Tibial nerve (tissue), 4 donors: ENCODE measurements at regions not wholly inside any gene's neighbourhood (a gene's known extent, or its start where the extent isn't known, plus 50 kb on each side); places are given as distances from the start of the nearest gene placed in this dataset.

ENCODE experiments used
- DNase-seq, 2 donors: peaks; one replicate each; pipeline ENCODE4 v3.0.0-alpha.2; 2019; ENCODE audit warnings: low spot score in 2 of 2
- H3K27ac ChIP-seq, 4 donors: fragments of 200-600 bp; sonication (generic) in 3 of 4; one replicate each; pipeline ENCODE4 v1.5.1; 2017 to 2019; ENCODE audit warnings: mild to moderate bottlenecking in 1 of 4
- H3K27me3 ChIP-seq, 2 donors: fragments of 200-600 bp; sonication (generic) in 1 of 2; one replicate each; pipeline versions ENCODE4 v1.5.1 to v1.6.0; 2017 to 2019
- H3K36me3 ChIP-seq, 3 donors: fragments of 200-600 bp; sonication (generic); one replicate each; pipeline ENCODE4 v1.5.1; 2018 to 2019
- H3K4me1 ChIP-seq, 4 donors: fragments of 200-600 bp; sonication (generic) in 3 of 4; one replicate each; pipeline ENCODE4 v1.5.1; 2017 to 2019
- H3K4me3 ChIP-seq, 4 donors: fragments of 200-600 bp; sonication (generic) in 3 of 4; one replicate each; pipeline ENCODE4 v1.5.1; 2017 to 2019; ENCODE audit warnings: mild to moderate bottlenecking in 1 of 4, moderate library complexity in 1 of 4
- H3K9me3 ChIP-seq, 4 donors: fragments of 200-600 bp; sonication (generic) in 3 of 4; one replicate each; pipeline ENCODE4 v1.5.1; 2017 to 2019
- CTCF ChIP-seq, 5 experiments: fragments of 200-600 bp in 3 of 5; fragments of 450-650 bp in 2 of 5; sonication (generic) in 3 of 5; IDR thresholded peaks; one replicate each; pipeline ENCODE4 v1.5.1; 2016 to 2019; ENCODE audit warnings: antibody characterized with exemption in 5 of 5, mild to moderate bottlenecking in 3 of 5, moderate library complexity in 2 of 5
- EP300 ChIP-seq, 2 donors: sonication (generic); formaldehyde crosslinking; IDR thresholded peaks; one replicate each; pipeline ENCODE4 v1.6.1; 2017; ENCODE audit warnings: antibody characterized with exemption in 2 of 2, mild to moderate bottlenecking in 1 of 2
- POLR2A ChIP-seq, 2 donors: fragments of 450-650 bp; IDR thresholded peaks; one replicate each; pipeline ENCODE4 v1.6.1; 2017; ENCODE audit warnings: antibody characterized with exemption in 2 of 2, mild to moderate bottlenecking in 2 of 2, moderate library complexity in 2 of 2
- WGBS, 2 donors: methylation state at CpG; one replicate each; pipeline ENCODE4 v1.1.5; 2018; 5-methylcytosine and 5-hydroxymethylcytosine counted together

- WGBS, 2 donors, result 44 to 51% methylated on average over 2 of the region's 2 CpGs
- H3K27ac ChIP-seq, result no peak overlapping the region
- H3K27me3 ChIP-seq, result no peaks in the 10 kb centered on the region
- no peaks in the 10 kb centered on the region for H3K36me3 ChIP-seq
- no peak for TF ChIP-seq POLR2A (IDR thresholded peaks at IDR 0.05)
- TF ChIP-seq CTCF (IDR thresholded peaks at IDR 0.05), result no peak
- no peak for TF ChIP-seq EP300 (IDR thresholded peaks at IDR 0.05)
- H3K9me3 ChIP-seq, result no peaks in the 10 kb centered on the region
- no peak overlapping the region for H3K4me3 ChIP-seq
- H3K4me1 ChIP-seq, result no peaks in the 10 kb centered on the region
- DNase-seq, result no peak
These were observed 180.6 kb downstream of the IRS1 start for GRCh38 chr2:226618875-226619605.

GRCh38 chr2:226618544-226618874 is 181.1 kb downstream of the IRS1 start:
- 46 to 50% methylated on average over 6 of the region's 6 CpGs for WGBS, 2 donors
- Histone ChIP-seq H3K9me3 (no peaks in the 10 kb centered on the region), H3K4me1 (no peaks in the 10 kb centered on the region), H3K27me3 (no peaks in the 10 kb centered on the region), H3K27ac (no peak overlapping the region), H3K36me3 (no peaks in the 10 kb centered on the region), H3K4me3 (no peak overlapping the region)
- no peak for DNase-seq
- no peak for TF ChIP-seq CTCF (IDR thresholded peaks at IDR 0.05)
- TF ChIP-seq POLR2A (IDR thresholded peaks at IDR 0.05), result no peak
- no peak for TF ChIP-seq EP300 (IDR thresholded peaks at IDR 0.05)

DNA sequence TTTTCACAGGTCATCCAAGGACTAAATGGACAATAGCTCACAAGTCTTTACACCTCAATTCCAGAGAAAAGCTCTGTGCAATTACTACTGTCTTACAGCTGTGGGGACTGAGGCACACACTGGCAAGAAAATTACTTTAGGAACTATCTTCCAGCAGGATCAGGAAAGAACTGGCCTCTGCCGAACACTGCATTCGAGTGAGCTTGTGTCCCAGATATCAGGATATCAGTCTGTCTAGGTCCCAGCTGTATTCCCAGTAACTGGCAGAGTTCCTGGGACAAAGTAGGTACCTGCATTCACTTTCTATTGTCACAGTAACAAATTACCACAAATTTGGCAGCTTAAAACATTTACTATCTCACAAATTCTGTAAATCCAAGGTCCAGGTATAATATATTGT is 183.7 kb downstream of the IRS1 start:
- 88 to 95% methylated on average over 2 of the region's 2 CpGs for WGBS, 2 donors
- Histone ChIP-seq H3K4me1 (no peaks in the 10 kb centered on the region), H3K36me3 (no peaks in the 10 kb centered on the region), H3K27me3 (no peaks in the 10 kb centered on the region), H3K27ac (no peak overlapping the region), H3K9me3 (no peaks in the 10 kb centered on the region), H3K4me3 (no peak overlapping the region)
- DNase-seq, result no peak
- TF ChIP-seq POLR2A (IDR thresholded peaks at IDR 0.05), result no peak
- TF ChIP-seq CTCF (IDR thresholded peaks at IDR 0.05), result no peak
- no peak for TF ChIP-seq EP300 (IDR thresholded peaks at IDR 0.05)

GRCh38 chr2:226611944-226612318 is 187.7 kb downstream of the IRS1 start:
- H3K27me3 ChIP-seq, result no peaks in the 10 kb centered on the region
- H3K36me3 ChIP-seq, result no peaks in the 10 kb centered on the region
- DNase-seq, result no peak
- H3K27ac ChIP-seq, result no peak overlapping the region
- TF ChIP-seq CTCF (IDR thresholded peaks at IDR 0.05) (no peak), EP300 (IDR thresholded peaks at IDR 0.05) (no peak), POLR2A (IDR thresholded peaks at IDR 0.05) (no peak)
- H3K4me3 ChIP-seq, result no peak overlapping the region
- no peaks in the 10 kb centered on the region for H3K9me3 ChIP-seq
- WGBS, 2 donors, result 85% methylated on average over 3 of the region's 3 CpGs
- H3K4me1 ChIP-seq, result no peaks in the 10 kb centered on the region

DNA sequence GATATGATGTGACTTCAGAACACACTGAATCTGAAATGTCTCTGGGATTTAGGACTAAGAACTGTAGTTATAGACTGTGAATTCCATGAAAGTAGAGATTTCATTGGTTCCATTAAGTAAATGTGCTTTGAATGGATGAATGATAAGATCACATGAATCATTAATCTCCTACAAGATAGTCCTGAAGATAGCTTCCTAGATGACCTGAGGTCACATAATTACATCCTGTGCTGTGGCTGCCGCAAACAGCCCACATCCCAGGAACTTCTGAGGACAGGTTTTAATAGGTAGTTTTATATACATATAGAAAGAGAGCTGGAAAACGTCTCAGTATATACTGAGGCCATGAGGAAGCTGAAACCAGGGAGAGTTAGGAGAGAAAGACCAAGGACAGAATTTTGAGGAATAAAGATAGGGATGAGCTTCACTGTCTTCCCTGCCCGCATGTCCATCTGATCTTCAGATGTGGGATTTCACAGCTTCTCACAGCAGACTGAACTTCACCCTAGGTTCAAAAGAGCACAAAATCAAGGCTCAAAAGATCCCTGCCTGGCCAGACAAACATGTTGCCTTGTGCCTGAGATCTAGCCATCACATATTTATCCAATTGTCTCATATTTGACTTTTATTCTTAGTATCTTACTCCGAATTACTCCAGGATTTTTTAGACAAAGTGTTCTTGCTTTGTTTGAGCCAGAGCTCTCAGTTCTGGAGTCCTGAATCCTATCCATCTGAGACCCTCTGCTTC is 188.2 kb downstream of the IRS1 start:
- Histone ChIP-seq H3K27me3 (no peaks in the 10 kb centered on the region), H3K4me1 (no peaks in the 10 kb centered on the region), H3K36me3 (no peaks in the 10 kb centered on the region), H3K9me3 (no peaks in the 10 kb centered on the region), H3K4me3 (no peak overlapping the region), H3K27ac (no peak overlapping the region)
- TF ChIP-seq POLR2A (IDR thresholded peaks at IDR 0.05), result no peak
- no peak for TF ChIP-seq EP300 (IDR thresholded peaks at IDR 0.05)
- TF ChIP-seq CTCF (IDR thresholded peaks at IDR 0.05), result no peak
- WGBS, 2 donors, result 70 to 82% methylated on average over 4 of the region's 4 CpGs
- DNase-seq, result no peak
